Astrocyte of the cerebellum (primary cell): ENCODE measurements at regions not wholly inside any gene's neighbourhood (a gene's known extent, or its start where the extent isn't known, plus 50 kb on each side); places are given as distances from the start of the nearest gene placed in this dataset.
"Not testable (repeated sequence)": the region's sequence is repeated elsewhere in the genome, so short reads cannot be mapped to it uniquely, and the experiment has no call there.

Experiments used
- DNase-seq: peaks from one replicate; pipeline ENCODE4 v3.0.0-alpha.2; 2011; ENCODE audit warnings: low read depth
- H3K4me3 ChIP-seq: 2 replicates; pipeline ENCODE4 v1.5.1; 2011; ENCODE audit warnings: mild to moderate bottlenecking, low read depth, low read length, moderate library complexity
- CTCF ChIP-seq: IDR thresholded peaks from 2 replicates; pipeline ENCODE4 v1.5.1; 2012; ENCODE audit warnings: low read length, low read depth, moderate library complexity, mild to moderate bottlenecking; ENCODE audit errors: missing control alignments
- in situ Hi-C: cut with HindIII; loops from 2 replicates; pipeline ENCODE4 v1.10.0; 2017; ENCODE audit warnings: low sequenced_read_pairs

- in situ Hi-C loops = no loop called here
- DNase-seq = peak; percentile 55
- peak; percentile 73 for TF ChIP-seq CTCF
- H3K4me3 ChIP-seq = no peak overlapping the region
Observed at GRCh38 chr4:53706422-53707032, 115.2 kb upstream of the LNX1 start.

- in situ Hi-C loops = no loop called here
- H3K4me3 ChIP-seq = no peak overlapping the region
- TF ChIP-seq CTCF = no peak
- no peak for DNase-seq
Observed at GRCh38 chr4:53705972-53706371, 114.7 kb upstream of the LNX1 start.

GRCh38 chr4:53705151-53705764 is 114.0 kb upstream of the LNX1 start:
- in situ Hi-C loops = no loop called here
- TF ChIP-seq CTCF = no peak
- DNase-seq = no peak
- H3K4me3 ChIP-seq = no peak overlapping the region

- H3K4me3 ChIP-seq = no peak overlapping the region
- no peak for DNase-seq
- in situ Hi-C loops = no loop called here
- TF ChIP-seq CTCF = no peak
Observed at GRCh38 chr4:53704329-53704728, 113.0 kb upstream of the LNX1 start.

- no peak overlapping the region for H3K4me3 ChIP-seq
- no peak for DNase-seq
- in situ Hi-C loops = no loop called here
- no peak for TF ChIP-seq CTCF
Observed at GRCh38 chr4:53703267-53703655, 112.0 kb upstream of the LNX1 start.

- no peak for DNase-seq
- in situ Hi-C loops = no loop called here
- no peak overlapping the region for H3K4me3 ChIP-seq
- TF ChIP-seq CTCF = peak; percentile 38
Observed at GRCh38 chr4:53702334-53703266, 111.3 kb upstream of the LNX1 start.

GRCh38 chr4:53701260-53701659 is 110.0 kb upstream of the LNX1 start:
- in situ Hi-C loops, DNase-seq, H3K4me3 ChIP-seq: not testable (repeated sequence)

- not testable (repeated sequence) for H3K4me3 ChIP-seq, DNase-seq
- in situ Hi-C loops = loop anchor here (5.0 kb wide), 1 partner anchor 68 kb away; no protein-coding TSS in a partner anchor
Observed at GRCh38 chr4:53699310-53699709, 108.0 kb upstream of the LNX1 start.
